Mesenchymal stem cell (in vitro differentiated cells and primary cell): ENCODE measurements at regions not wholly inside any gene's neighbourhood (a gene's known extent, or its start where the extent isn't known, plus 50 kb on each side); places are given as distances from the start of the nearest gene placed in this dataset.

ENCODE experiments used
- DNase-seq: peaks from one replicate; pipeline ENCODE4 v3.0.0-alpha.2; 2013
- H2AFZ ChIP-seq: one replicate; pipeline ENCODE4 v1.6.1; 2013; ENCODE audit warnings: low read depth, mild to moderate bottlenecking, control low read depth, inconsistent platforms, low read length, moderate library complexity
- H2AK5ac ChIP-seq: 2 replicates; pipeline ENCODE4 v1.6.1; 2013; ENCODE audit warnings: low read length, moderate library complexity, mild to moderate bottlenecking, inconsistent platforms; ENCODE audit not compliant: severe bottlenecking
- H2BK120ac ChIP-seq: one replicate; pipeline ENCODE4 v1.6.1; 2013; ENCODE audit warnings: low read depth, mild to moderate bottlenecking, inconsistent platforms, low read length, moderate library complexity
- H2BK12ac ChIP-seq, 2 experiments: one replicate each; pipeline ENCODE4 v1.6.1; 2013; ENCODE audit warnings: inconsistent platforms in 2 of 2, low read length in 2 of 2, mild to moderate bottlenecking in 2 of 2, moderate library complexity in 2 of 2, control low read depth in 1 of 2
- H2BK15ac ChIP-seq: one replicate; pipeline ENCODE4 v1.6.1; 2013; ENCODE audit warnings: mild to moderate bottlenecking, low read depth, inconsistent platforms; ENCODE audit not compliant: poor library complexity, severe bottlenecking
- H2BK5ac ChIP-seq: 2 replicates; pipeline ENCODE4 v1.6.1; 2013; ENCODE audit warnings: low read depth, mild to moderate bottlenecking, low read length, control low read depth, inconsistent platforms; ENCODE audit not compliant: poor library complexity, severe bottlenecking
- H3K14ac ChIP-seq, 2 experiments: one replicate each; pipeline ENCODE4 v1.6.1; 2013; ENCODE audit warnings: inconsistent platforms in 2 of 2, low read length in 2 of 2, control low read depth in 1 of 2, mild to moderate bottlenecking in 1 of 2, moderate library complexity in 1 of 2
- H3K18ac ChIP-seq, 2 experiments: one replicate each; pipeline ENCODE4 v1.6.1; 2013; ENCODE audit warnings: inconsistent platforms in 2 of 2, low read length in 2 of 2, control low read depth in 1 of 2, low read depth in 1 of 2, mild to moderate bottlenecking in 1 of 2
- H3K23ac ChIP-seq, 2 experiments: one replicate each; pipeline ENCODE4 v1.6.1; 2013; ENCODE audit warnings: inconsistent platforms in 2 of 2, low read length in 2 of 2, mild to moderate bottlenecking in 2 of 2, moderate library complexity in 2 of 2, control low read depth in 1 of 2
- H3K27ac ChIP-seq: 2 replicates; pipeline ENCODE4 v1.5.1; 2013; ENCODE audit warnings: mild to moderate bottlenecking, moderate library complexity, low read length, control low read depth, inconsistent platforms; ENCODE audit not compliant: poor library complexity, severe bottlenecking
- H3K27me3 ChIP-seq, 2 experiments: 2 replicates each; pipeline versions ENCODE4 v1.6.1 to v1.7.0; 2013; ENCODE audit warnings: low read length in 2 of 2, mild to moderate bottlenecking in 2 of 2, moderate library complexity in 2 of 2, control low read depth in 1 of 2, inconsistent platforms in 1 of 2; ENCODE audit not compliant: control insufficient read depth in 1 of 2, insufficient read depth in 1 of 2
- H3K36me3 ChIP-seq, 2 experiments: 2 replicates each; pipeline versions ENCODE4 v1.6.1 to v1.7.0; 2013; ENCODE audit warnings: low read length in 2 of 2, control low read depth in 1 of 2, inconsistent platforms in 1 of 2, low read depth in 1 of 2, mild to moderate bottlenecking in 1 of 2; ENCODE audit not compliant: insufficient read depth in 2 of 2, control insufficient read depth in 1 of 2
- H3K4ac ChIP-seq, 2 experiments: one replicate each; pipeline ENCODE4 v1.6.1; 2013; ENCODE audit warnings: inconsistent platforms in 2 of 2, low read length in 2 of 2, mild to moderate bottlenecking in 2 of 2, moderate library complexity in 2 of 2, control low read depth in 1 of 2, low read depth in 1 of 2
- H3K4me1 ChIP-seq: 2 replicates; pipeline ENCODE4 v1.6.1; 2013; ENCODE audit warnings: low read depth, low read length, control low read depth; ENCODE audit not compliant: control insufficient read depth, insufficient read depth
- H3K4me2 ChIP-seq: 2 replicates; pipeline ENCODE4 v1.6.1; 2013; ENCODE audit warnings: low read length, mild to moderate bottlenecking, inconsistent platforms; ENCODE audit not compliant: poor library complexity, severe bottlenecking
- H3K4me3 ChIP-seq, 2 experiments: 2 replicates each; pipeline versions ENCODE4 v1.5.1 to v1.7.0; 2013; ENCODE audit warnings: low read length in 2 of 2, mild to moderate bottlenecking in 2 of 2, control low read depth in 1 of 2, low read depth in 1 of 2; ENCODE audit not compliant: insufficient read depth in 1 of 2
- H3K79me1 ChIP-seq: replicated peaks from 2 replicates; pipeline ENCODE4 v1.6.1; 2013; ENCODE audit warnings: mild to moderate bottlenecking, control low read depth, low read length, inconsistent platforms; ENCODE audit not compliant: poor library complexity, severe bottlenecking
- H3K9ac ChIP-seq: 2 replicates; pipeline ENCODE4 v1.7.0; 2013; ENCODE audit warnings: mild to moderate bottlenecking, low read length, moderate library complexity
- H3K9me3 ChIP-seq: 2 replicates; pipeline ENCODE4 v1.7.0; 2013; ENCODE audit warnings: mild to moderate bottlenecking, low read length; ENCODE audit not compliant: control insufficient read depth
- H4K8ac ChIP-seq: one replicate; pipeline ENCODE4 v1.6.1; 2013; ENCODE audit warnings: inconsistent platforms, mild to moderate bottlenecking, low read length, moderate library complexity
- H4K91ac ChIP-seq: one replicate; pipeline ENCODE4 v1.6.1; 2013; ENCODE audit warnings: mild to moderate bottlenecking, low read length, inconsistent platforms
- WGBS: methylation state at CpG from one replicate; pipeline ENCODE4 v1.1.7; 2013; ENCODE audit warnings: mixed read lengths; 5-methylcytosine and 5-hydroxymethylcytosine counted together

DNA sequence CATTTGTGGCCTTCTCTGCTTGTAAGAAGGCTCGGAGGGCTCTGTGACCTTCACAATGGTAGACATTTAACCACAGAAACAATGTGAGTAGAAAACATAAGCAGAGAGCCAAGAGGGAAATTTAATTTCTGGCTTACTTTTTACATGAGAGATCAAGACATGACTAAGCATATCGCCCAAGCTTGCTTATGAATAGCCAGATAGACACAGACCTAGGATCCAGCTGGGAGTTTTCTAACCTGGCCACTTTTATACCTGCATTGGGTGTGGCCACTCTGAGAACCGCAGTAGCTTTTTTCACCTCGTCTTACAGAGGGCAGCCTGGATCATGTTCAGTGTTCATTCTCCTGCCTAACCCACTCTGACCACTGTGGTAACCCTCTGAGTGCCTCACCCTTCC lies 244.9 kb upstream of the KCNN2 start:
- Histone ChIP-seq H3K9ac (no peak overlapping the region), H3K18ac (no peak overlapping the region), H2AK5ac (no peak overlapping the region), H3K4me2 (no peak overlapping the region), H3K4ac (no peak overlapping the region), H4K91ac (no peak overlapping the region), H3K27me3 (no peaks in the 10 kb centered on the region), H3K4me3 (no peak overlapping the region), H3K23ac (no peak overlapping the region), H2BK5ac (no peak overlapping the region), H3K36me3 (no peaks in the 10 kb centered on the region), H3K9me3 (no peaks in the 10 kb centered on the region), H2BK120ac (no peak overlapping the region), H3K14ac (no peak overlapping the region), H2AFZ (no peak overlapping the region), H3K79me1 (no peaks in the 10 kb centered on the region), H4K8ac (no peak overlapping the region), H2BK15ac (no peak overlapping the region), H2BK12ac (no peak overlapping the region), H3K27ac (no peak overlapping the region), H3K4me1 (no peaks in the 10 kb centered on the region)
- no peak for DNase-seq
- 86% methylated on average over 4 of the region's 4 CpGs for WGBS

DNA sequence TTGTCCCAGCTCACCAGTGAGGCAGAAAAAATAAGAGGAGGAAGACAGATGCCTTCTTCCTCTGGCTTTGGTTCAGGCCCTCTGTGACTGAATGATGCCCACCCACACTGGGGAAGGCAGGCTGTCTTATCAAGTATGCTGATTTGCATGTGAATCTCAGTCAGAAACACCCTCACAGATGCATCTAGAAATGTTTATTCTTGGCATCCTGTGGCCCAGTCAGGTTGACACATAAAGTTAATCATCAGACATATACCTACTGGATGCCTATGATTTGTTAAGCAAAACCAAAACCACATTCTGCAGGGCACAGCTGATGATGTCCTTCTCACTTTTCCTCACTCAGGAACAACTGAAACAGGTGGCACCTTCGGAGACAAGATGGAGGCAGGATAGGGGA lies 243.4 kb upstream of the KCNN2 start:
- Histone ChIP-seq H3K4me3 (no peak overlapping the region), H2AK5ac (no peak overlapping the region)
- WGBS = 80% methylated on average over 1 of the region's 1 CpG

GRCh38 chr5:114120166-114120565 lies 241.7 kb upstream of the KCNN2 start:
- H2BK12ac ChIP-seq = no peak overlapping the region
- H3K27ac ChIP-seq = no peak overlapping the region
- no peak overlapping the region for H2AFZ ChIP-seq
- H3K4me1 ChIP-seq = no peaks in the 10 kb centered on the region
- no peak overlapping the region for H3K23ac ChIP-seq
- H2BK5ac ChIP-seq = no peak overlapping the region
- no peaks in the 10 kb centered on the region for H3K36me3 ChIP-seq
- no peak overlapping the region for H3K4me3 ChIP-seq
- H3K27me3 ChIP-seq = no peaks in the 10 kb centered on the region
- H3K18ac ChIP-seq = no peak overlapping the region
- H2BK15ac ChIP-seq = no peak overlapping the region
- H2BK120ac ChIP-seq = no peak overlapping the region
- no peak overlapping the region for H4K8ac ChIP-seq
- no peak overlapping the region for H3K4ac ChIP-seq
- no peak for DNase-seq
- H4K91ac ChIP-seq = no peak overlapping the region
- 85% methylated on average over 4 of the region's 4 CpGs for WGBS
- H3K14ac ChIP-seq = no peak overlapping the region
- H2AK5ac ChIP-seq = no peak overlapping the region
- H3K9ac ChIP-seq = no peak overlapping the region
- no peak overlapping the region for H3K4me2 ChIP-seq
- no peaks in the 10 kb centered on the region for H3K79me1 ChIP-seq
- no peaks in the 10 kb centered on the region for H3K9me3 ChIP-seq

More for the DNA sequence above, 243.4 kb upstream of the KCNN2 start:
- Histone ChIP-seq H3K36me3 (no peaks in the 10 kb centered on the region), H2BK120ac (no peak overlapping the region), H3K27ac (no peak overlapping the region), H3K9ac (no peak overlapping the region), H2BK15ac (no peak overlapping the region), H2BK5ac (no peak overlapping the region), H3K23ac (no peak overlapping the region), H3K18ac (no peak overlapping the region), H4K8ac (no peak overlapping the region), H3K4me2 (no peak overlapping the region), H2BK12ac (no peak overlapping the region), H4K91ac (no peak overlapping the region), H3K14ac (no peak overlapping the region), H3K4me1 (no peaks in the 10 kb centered on the region), H3K79me1 (no peaks in the 10 kb centered on the region), H2AFZ (no peak overlapping the region), H3K4ac (no peak overlapping the region), H3K27me3 (no peaks in the 10 kb centered on the region), H3K9me3 (no peaks in the 10 kb centered on the region)
- DNase-seq = no peak

DNA sequence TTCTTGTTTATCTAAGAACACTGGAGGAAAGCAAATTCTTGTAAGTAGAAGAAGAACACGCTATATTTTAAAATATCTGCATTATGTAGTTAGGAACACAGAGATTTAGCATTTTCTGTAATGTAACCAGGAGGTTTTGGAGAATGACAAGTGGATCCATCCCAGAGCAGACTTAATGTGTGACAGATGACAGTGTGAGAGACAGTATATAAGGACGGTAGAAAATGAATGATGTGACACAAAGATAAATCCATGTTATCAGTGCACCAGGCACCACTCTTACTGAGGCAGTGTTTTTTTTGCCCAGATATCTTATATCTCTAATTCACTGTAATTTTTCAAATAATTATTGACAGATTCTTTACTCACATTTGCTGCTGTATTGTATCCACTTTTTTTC lies 239.0 kb upstream of the KCNN2 start:
- H3K4me3 ChIP-seq = no peak overlapping the region
- no peak for DNase-seq
- H3K14ac ChIP-seq = no peak overlapping the region
- no peak overlapping the region for H2AFZ ChIP-seq
- H3K9ac ChIP-seq = no peak overlapping the region
- H3K4me1 ChIP-seq = no peaks in the 10 kb centered on the region
- H3K4me2 ChIP-seq = no peak overlapping the region
- no peak overlapping the region for H3K18ac ChIP-seq
- no peak overlapping the region for H3K23ac ChIP-seq
- H3K36me3 ChIP-seq = no peaks in the 10 kb centered on the region
- no peak overlapping the region for H4K8ac ChIP-seq
- H3K9me3 ChIP-seq = no peaks in the 10 kb centered on the region
- H3K4ac ChIP-seq = no peak overlapping the region
- H2BK120ac ChIP-seq = no peak overlapping the region
- 100% methylated on average over 1 of the region's 2 CpGs for WGBS
- no peaks in the 10 kb centered on the region for H3K79me1 ChIP-seq
- no peak overlapping the region for H2BK12ac ChIP-seq
- H4K91ac ChIP-seq = no peak overlapping the region
- H2AK5ac ChIP-seq = no peak overlapping the region
- H2BK5ac ChIP-seq = no peak overlapping the region
- H2BK15ac ChIP-seq = no peak overlapping the region
- no peaks in the 10 kb centered on the region for H3K27me3 ChIP-seq
- H3K27ac ChIP-seq = no peak overlapping the region
